Breast epithelium (tissue), 4 donors: ENCODE measurements at regions not wholly inside any gene's neighbourhood (a gene's known extent, or its start where the extent isn't known, plus 50 kb on each side); places are given as distances from the start of the nearest gene placed in this dataset.

Experiments used
- DNase-seq, 2 donors: peaks; one replicate each; pipeline ENCODE4 v3.0.0-alpha.2; 2019; ENCODE audit warnings: low spot score in 2 of 2
- H3K27ac ChIP-seq, 2 donors: fragments of 200-600 bp; sonication (generic) in 1 of 2; one replicate each; pipeline ENCODE4 v1.5.1; 2016 to 2019; ENCODE audit warnings: mild to moderate bottlenecking in 1 of 2
- H3K27me3 ChIP-seq, 2 donors: fragments of 200-600 bp; sonication (generic) in 1 of 2; one replicate each; pipeline versions ENCODE4 v1.5.1 to v1.6.0; 2017 to 2019; ENCODE audit warnings: control low read depth in 1 of 2, mild to moderate bottlenecking in 1 of 2
- H3K36me3 ChIP-seq: fragments of 200-600 bp; one replicate; pipeline ENCODE4 v1.5.1; 2019
- H3K4me1 ChIP-seq, 2 donors: fragments of 200-600 bp; sonication (generic); one replicate each; pipeline ENCODE4 v1.5.1; 2016 to 2019; ENCODE audit warnings: control low read depth in 1 of 2
- H3K4me3 ChIP-seq, 3 donors: fragments of 200-600 bp; sonication (generic); 1 replicate in 2 of 3; 2 replicates in 1 of 3; pipeline ENCODE4 v1.5.1; 2016 to 2019; ENCODE audit warnings: mild to moderate bottlenecking in 3 of 3, moderate library complexity in 2 of 3
- H3K9me3 ChIP-seq, 2 donors: fragments of 200-600 bp; sonication (generic) in 1 of 2; one replicate each; pipeline ENCODE4 v1.5.1; 2016 to 2019; ENCODE audit warnings: control low read depth in 1 of 2
- POLR2A ChIP-seq: fragments of 450-650 bp; IDR thresholded peaks from one replicate; pipeline ENCODE4 v1.6.1; 2016; ENCODE audit warnings: antibody characterized with exemption, mild to moderate bottlenecking, moderate library complexity
- POLR2AphosphoS5 ChIP-seq, 3 donors: sonication (generic); formaldehyde crosslinking; IDR thresholded peaks; one replicate each; pipeline ENCODE4 v1.6.1; 2017; ENCODE audit warnings: antibody characterized with exemption in 3 of 3
- intact Hi-C: fragments of 100-400 bp; cut with DNase I; formaldehyde crosslinking; loops from one replicate; pipeline ENCODE4 v1.15.1; 2023; ENCODE audit warnings: low total_unique reads
- TF ChIP-seq, protein P1 (sequence below), 3 donors: fragments of 450-650 bp; IDR thresholded peaks; one replicate each; pipeline ENCODE4 v1.5.1; 2016 to 2017; ENCODE audit warnings: antibody characterized with exemption in 3 of 3, mild to moderate bottlenecking in 3 of 3, moderate library complexity in 3 of 3

GRCh38 chr3:102737353-102737752, 302.5 kb downstream of the ZPLD1 start:
- no peaks in the 10 kb centered on the region for H3K36me3 ChIP-seq
- TF ChIP-seq POLR2A (no peak), POLR2AphosphoS5 (IDR thresholded peaks at IDR 0.05) (no peak)
- TF ChIP-seq, protein P1, sequence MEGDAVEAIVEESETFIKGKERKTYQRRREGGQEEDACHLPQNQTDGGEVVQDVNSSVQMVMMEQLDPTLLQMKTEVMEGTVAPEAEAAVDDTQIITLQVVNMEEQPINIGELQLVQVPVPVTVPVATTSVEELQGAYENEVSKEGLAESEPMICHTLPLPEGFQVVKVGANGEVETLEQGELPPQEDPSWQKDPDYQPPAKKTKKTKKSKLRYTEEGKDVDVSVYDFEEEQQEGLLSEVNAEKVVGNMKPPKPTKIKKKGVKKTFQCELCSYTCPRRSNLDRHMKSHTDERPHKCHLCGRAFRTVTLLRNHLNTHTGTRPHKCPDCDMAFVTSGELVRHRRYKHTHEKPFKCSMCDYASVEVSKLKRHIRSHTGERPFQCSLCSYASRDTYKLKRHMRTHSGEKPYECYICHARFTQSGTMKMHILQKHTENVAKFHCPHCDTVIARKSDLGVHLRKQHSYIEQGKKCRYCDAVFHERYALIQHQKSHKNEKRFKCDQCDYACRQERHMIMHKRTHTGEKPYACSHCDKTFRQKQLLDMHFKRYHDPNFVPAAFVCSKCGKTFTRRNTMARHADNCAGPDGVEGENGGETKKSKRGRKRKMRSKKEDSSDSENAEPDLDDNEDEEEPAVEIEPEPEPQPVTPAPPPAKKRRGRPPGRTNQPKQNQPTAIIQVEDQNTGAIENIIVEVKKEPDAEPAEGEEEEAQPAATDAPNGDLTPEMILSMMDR (IDR thresholded peaks at IDR 0.05) = no peak
- intact Hi-C loops = no loop called here
- no peak for DNase-seq
- H3K27me3 ChIP-seq = no peaks in the 10 kb centered on the region
- H3K4me1 ChIP-seq = no peaks in the 10 kb centered on the region
- no peak overlapping the region for H3K27ac ChIP-seq
- H3K9me3 ChIP-seq = peaks cover 0 to 3% of the 10 kb centered on the region in 2 donors
- H3K4me3 ChIP-seq = no peak overlapping the region

DNA sequence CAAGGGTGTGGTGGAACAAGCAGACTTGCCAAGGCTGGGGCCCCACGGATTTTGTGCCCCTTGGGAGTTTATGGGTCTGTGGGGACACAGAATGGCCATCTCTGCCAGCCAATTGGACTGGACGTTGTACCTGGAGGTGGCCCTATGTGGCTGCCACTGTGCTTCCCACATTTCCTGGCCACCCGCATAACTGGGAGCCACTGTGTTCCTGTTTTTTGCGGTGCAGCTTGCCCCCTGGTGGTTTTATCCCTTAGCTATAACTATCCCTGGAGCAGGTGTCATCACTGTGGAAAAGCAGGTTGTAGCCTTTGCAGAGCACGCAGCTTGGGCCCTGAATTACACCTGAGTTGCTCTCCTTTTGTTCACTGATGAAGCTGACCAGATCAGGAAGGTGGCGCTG, 306.3 kb downstream of the ZPLD1 start:
- H3K27ac ChIP-seq = no peak overlapping the region
- no peaks in the 10 kb centered on the region for H3K36me3 ChIP-seq
- no peak overlapping the region for H3K4me3 ChIP-seq
- no peaks in the 10 kb centered on the region for H3K4me1 ChIP-seq
- no peak for TF ChIP-seq POLR2A
- TF ChIP-seq POLR2AphosphoS5 (IDR thresholded peaks at IDR 0.05) = no peak
- TF ChIP-seq, protein P1 (IDR thresholded peaks at IDR 0.05) = no peak
- H3K9me3 ChIP-seq = peaks cover 0 to 3% of the 10 kb centered on the region in 2 donors
- H3K27me3 ChIP-seq = no peaks in the 10 kb centered on the region
- no peak for DNase-seq
- intact Hi-C loops = no loop called here

- TF ChIP-seq, protein P1 (IDR thresholded peaks at IDR 0.05) = no peak
- TF ChIP-seq POLR2AphosphoS5 (IDR thresholded peaks at IDR 0.05) (no peak), POLR2A (no peak)
- intact Hi-C loops = no loop called here
- H3K4me3 ChIP-seq = no peak overlapping the region
- no peak overlapping the region for H3K27ac ChIP-seq
- H3K9me3 ChIP-seq = peaks cover 0 to 3% of the 10 kb centered on the region in 2 donors
- DNase-seq = no peak
- H3K4me1 ChIP-seq = no peaks in the 10 kb centered on the region
- no peaks in the 10 kb centered on the region for H3K36me3 ChIP-seq
- H3K27me3 ChIP-seq = no peaks in the 10 kb centered on the region
These were observed 306.9 kb downstream of the ZPLD1 start for GRCh38 chr3:102741694-102742093.

- Histone ChIP-seq H3K4me1 (no peaks in the 10 kb centered on the region), H3K27me3 (no peaks in the 10 kb centered on the region), H3K9me3 (peaks cover 0 to under 1% of the 10 kb centered on the region in 2 donors), H3K4me3 (no peak overlapping the region), H3K27ac (no peak overlapping the region), H3K36me3 (no peaks in the 10 kb centered on the region)
- no peak for TF ChIP-seq POLR2A
- no peak for TF ChIP-seq POLR2AphosphoS5 (IDR thresholded peaks at IDR 0.05)
- TF ChIP-seq, protein P1 (IDR thresholded peaks at IDR 0.05) = no peak
- intact Hi-C loops = no loop called here
- DNase-seq = no peak
These were observed 311.1 kb downstream of the ZPLD1 start for GRCh38 chr3:102745881-102746280.

DNA sequence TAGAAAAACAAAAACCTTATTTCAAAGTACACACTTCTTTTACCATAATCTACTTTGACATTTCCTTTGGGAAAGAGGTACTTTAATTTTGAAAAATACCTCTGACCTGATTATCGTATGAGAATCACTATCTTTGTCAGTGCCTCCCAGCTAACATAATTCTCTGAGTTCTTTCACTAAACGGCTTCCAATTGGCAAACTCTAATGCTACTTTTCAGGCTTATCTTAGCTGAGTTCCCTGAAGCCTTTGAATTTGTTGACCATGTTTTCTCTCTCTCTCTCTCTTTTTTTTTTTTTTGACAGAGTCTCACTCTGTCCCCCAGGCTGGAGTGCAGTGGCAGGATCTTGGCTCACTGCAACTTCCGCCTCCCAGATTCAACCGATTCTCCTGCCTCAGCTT, 312.8 kb downstream of the ZPLD1 start:
- intact Hi-C loops = no loop called here
- H3K36me3 ChIP-seq = no peaks in the 10 kb centered on the region
- no peaks in the 10 kb centered on the region for H3K4me1 ChIP-seq
- no peaks in the 10 kb centered on the region for H3K9me3 ChIP-seq
- H3K27me3 ChIP-seq = no peaks in the 10 kb centered on the region
- DNase-seq = no peak
- no peak overlapping the region for H3K4me3 ChIP-seq
- TF ChIP-seq POLR2AphosphoS5 (IDR thresholded peaks at IDR 0.05) (no peak), POLR2A (no peak)
- TF ChIP-seq, protein P1 (IDR thresholded peaks at IDR 0.05) = no peak
- H3K27ac ChIP-seq = no peak overlapping the region
